Femur (tissue), 1 donor: ENCODE measurements at regions not wholly inside any gene's neighbourhood (a gene's known extent, or its start where the extent isn't known, plus 50 kb on each side); places are given as distances from the start of the nearest gene placed in this dataset.
"Not testable (repeated sequence)": the region's sequence is repeated elsewhere in the genome, so short reads cannot be mapped to it uniquely, and the experiment has no call there.

Experiments
- DNase-seq: peaks from one replicate; pipeline ENCODE4 v3.0.0-alpha.2; 2017

DNA sequence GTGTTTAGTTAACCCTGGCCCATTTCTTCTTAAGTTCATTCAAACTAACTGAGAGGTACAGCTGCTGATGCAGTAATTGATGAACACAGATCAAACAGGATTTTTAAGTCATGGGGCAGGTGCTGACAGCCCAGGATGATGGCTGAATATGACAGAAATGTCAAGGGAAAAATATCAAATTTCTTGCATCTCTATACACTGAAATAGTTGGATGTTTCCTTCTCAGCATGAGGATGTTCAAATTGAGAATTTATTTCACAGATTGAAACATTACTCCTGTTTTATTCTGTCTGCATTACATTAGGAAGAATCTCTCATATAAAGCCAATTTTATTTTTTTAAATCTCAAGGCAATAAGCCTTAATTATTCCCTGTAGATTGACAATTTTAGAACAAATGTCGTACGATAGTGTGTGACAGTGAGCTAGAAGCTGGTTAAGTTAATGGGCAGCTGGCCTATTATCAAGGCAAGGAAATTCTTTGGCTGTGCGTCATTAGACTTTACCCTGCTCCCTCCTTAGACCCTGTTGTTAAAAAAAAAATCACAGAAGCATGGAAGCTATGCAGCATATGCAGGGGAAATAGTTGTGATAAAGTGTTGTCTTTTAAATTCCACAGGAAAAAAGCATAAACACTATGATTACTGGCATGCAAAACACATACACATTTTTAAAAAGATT, 183.8 kb upstream of the KCNMB2 start:
- DNase-seq = peak; percentile 35

DNA sequence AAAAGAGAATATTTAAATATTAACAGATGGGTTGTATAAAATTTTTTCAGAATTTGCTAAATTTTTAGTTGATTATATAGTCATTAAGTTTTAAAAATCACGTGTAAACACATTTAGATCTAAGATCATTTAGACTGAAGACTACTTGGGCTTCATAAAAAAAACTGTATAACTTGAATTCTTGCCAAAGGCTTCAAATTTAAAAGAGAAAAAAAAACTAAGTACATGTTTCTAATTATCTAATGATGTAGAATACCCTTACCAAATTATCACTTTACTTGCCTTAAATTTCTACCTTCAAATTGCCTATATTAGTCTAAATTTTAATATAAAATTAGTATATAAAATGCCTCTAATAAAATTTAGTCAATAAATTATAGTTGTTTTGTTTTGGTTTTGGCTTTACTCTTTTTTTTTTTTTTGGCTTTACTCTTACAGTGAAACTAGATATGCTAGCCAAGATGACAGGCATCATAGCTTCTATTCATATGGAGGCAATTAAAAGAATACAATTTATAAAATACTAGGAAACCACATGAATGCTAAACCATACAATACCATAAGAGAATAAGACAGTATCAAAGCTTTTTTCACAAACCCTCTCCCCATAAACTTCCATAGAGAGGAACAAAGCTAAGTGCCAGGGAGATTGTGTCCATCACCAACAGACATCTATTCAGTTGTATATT, 183.1 kb upstream of the KCNMB2 start:
- DNase-seq = no peak

DNA sequence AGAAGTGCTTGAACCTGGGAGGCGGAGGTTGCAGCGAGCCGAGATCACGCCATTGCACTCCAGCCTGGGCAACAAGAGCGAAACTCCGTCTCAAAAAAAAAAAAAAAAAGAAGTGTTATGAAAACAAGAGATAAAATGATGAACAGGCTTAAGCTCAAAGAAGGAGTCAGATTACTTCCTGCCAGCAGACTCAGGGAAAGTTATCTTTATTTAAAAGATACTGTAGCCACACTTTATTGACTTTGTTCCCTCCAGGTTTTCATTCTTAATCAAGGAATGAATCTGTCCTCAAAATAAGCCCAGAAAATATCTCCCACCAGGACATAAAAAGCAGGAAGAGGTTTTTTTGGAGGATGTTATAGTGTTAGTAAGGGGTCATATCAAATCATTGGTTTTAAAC, 176.5 kb upstream of the KCNMB2 start:
- no peak for DNase-seq

DNA sequence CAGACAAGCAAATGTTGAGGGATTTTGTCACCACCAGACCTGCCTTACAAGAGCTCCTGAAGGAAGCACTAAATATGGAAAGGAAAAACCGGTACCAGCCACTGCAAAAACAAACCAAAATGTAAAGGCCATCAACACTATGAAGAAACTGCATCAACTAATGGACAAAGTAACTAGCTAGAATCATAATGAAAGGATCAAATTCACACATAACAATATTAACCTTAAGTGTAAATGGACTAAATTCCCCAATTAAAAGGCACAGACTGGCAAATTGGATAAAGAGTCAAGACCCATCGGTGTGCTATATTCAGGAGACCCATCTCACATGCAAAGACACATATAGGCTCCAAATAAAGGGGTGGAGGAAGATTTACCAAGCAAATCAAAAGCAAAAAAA, 173.2 kb upstream of the KCNMB2 start:
- DNase-seq = not testable (repeated sequence)

DNA sequence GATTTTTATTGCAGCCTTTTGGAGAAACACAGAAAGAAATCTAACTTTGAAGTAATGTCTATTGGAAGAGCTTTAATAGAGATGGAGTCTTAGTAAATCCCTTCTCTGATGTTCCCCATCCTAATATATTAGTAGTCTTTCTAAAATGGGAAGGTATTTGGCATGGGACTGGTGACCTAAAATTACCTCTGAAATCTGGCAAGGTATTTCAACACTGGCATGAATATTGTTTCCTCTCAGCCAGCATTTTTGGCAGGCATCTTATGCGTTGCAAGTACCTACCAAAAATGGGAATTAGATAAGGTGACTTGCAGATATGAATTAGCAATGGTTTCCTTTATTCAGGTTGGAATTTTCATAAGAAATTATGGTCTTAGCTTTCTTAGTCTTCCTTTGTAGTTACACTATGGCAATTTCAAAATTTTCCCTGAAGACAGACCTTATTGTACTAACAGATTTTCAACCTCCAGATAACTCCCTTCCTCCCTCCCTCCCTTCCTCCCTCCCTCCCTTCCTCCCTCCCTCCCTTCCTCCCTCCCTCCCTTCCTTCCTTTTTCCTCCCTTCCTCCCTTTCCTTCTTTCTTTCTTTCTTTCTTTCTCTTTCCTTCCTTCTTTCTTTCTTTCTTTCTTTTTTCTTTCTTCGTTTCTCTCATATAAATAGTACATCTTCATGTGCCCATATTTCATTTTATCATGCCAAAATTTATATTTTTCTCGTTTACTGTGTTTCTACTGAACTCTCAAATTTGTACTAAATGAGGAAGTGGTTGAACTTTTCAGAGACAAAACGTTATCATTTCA, 168.2 kb upstream of the KCNMB2 start:
- no peak for DNase-seq

DNA sequence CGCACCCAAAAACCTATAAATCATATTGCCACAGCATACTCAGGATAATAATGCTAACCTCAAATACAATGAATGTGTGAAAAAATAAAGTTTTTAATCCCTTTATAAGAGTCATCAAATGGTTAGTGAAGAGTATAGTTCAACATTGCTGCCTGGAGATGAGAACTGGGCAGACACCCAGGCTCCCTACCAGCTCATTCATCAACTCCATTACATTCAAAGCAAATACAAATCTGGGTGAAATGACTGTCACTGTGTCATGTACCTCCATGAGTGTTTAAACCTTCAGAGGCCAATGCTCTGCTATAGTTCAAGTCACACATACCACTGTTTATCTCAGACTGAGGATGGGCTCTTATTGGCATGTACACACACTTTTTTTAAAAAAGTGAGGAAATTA, 167.2 kb upstream of the KCNMB2 start:
- DNase-seq = no peak

DNA sequence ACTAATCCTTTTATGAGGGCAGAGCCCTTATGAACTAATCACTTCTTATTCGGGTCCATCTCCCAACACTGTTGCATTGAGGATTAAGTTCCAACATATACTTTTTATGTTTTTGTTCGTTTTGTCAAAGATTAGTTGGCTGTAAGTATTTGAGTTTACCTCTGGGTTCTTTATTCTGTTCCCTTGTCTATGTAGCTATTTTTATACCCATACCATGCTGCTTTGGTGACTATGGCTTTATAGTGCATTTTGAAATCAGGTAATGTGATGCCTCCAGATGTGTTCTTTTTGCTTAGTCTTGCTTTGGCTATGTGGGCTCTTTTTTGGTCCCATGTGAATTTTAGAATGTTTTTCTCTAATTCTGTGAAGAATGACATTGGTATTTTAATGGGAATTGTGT, 166.4 kb upstream of the KCNMB2 start:
- DNase-seq = no peak

DNA sequence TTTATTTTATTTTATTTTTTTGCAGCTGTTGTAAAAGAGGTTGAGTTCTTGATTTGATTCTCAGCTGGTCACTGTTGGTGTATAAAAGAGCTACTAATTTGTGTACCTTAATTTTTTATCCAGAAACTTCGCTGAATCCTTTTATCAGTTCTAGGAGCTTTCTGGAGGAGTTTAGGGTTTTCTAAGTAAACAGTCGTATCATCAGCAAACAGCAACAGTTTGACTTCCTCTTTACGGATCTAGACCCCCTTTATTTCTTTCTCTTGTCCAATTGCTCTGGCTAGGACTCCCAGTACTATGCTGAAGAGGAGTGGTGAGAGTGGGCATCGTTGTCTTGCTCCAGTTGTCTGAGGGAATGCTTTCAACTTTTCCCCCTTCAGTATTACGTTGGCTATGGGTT, 165.8 kb upstream of the KCNMB2 start:
- DNase-seq = no peak

DNA sequence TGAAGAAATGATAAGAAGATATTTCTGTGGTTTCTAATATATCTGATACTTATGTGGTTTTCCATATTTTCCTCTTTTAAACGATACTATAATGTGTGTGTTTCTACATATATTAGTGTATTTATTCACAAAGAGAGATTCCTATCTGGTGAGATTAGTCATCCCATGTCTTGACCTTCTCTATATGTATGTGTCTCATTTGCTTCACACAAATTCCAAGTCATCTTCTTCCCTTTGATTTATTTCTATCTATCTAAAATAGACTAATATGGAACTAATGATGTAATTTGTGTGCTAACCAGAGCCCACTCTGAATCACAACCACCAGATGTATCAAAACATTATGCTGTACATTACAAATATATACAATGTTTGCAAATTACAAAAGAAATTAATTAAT, 154.7 kb upstream of the KCNMB2 start:
- DNase-seq = no peak

DNA sequence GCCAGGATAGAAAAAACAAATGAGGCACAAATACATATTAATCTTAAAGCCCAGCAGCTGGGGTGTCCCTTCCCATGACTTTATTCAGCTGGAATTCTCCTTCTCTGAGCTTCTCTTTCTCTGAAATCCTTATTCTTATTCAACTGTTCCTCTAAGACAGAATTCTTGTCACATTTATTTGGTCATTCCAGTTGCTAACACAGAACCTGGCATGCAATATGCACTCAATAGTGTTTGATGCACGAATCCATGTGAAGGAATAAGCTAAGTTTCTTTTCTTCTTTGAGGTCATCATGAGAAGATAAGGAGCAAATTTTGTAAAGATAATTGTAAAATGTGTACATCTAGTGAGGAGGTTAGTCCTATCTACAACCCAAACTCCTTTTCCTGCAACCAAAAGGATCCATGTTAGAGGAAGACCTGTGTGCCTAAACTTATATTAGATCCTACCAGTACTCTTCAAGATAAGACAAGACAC, 154.2 kb upstream of the KCNMB2 start:
- DNase-seq = no peak

DNA sequence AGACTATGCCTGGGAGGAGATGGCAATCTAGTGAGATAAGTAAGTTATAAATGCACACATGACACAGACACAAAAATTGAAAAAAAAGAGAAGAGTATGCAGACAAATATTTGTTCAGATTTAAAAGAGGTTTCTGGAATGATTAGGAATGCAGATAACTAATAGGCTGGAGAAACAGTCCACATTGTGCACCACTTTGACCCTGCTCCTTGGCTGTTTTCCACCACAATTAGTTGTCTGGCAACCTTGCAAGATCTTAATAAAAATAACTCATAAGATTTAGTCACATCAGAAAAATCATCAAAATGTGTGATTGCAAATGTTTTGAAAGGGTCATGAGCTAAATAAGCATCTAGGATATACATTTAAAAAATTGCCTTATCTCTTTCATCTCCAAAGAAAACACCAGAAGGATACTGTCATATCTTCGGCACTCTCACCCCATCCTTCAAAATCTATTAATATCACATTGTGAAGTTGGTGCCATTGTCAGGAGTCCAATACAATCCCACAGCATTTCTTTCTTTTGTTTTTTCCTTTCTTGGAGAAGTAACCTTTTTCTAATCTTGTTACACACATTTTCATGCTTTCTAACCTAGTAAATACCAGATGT, 153.7 kb upstream of the KCNMB2 start:
- DNase-seq = no peak

DNA sequence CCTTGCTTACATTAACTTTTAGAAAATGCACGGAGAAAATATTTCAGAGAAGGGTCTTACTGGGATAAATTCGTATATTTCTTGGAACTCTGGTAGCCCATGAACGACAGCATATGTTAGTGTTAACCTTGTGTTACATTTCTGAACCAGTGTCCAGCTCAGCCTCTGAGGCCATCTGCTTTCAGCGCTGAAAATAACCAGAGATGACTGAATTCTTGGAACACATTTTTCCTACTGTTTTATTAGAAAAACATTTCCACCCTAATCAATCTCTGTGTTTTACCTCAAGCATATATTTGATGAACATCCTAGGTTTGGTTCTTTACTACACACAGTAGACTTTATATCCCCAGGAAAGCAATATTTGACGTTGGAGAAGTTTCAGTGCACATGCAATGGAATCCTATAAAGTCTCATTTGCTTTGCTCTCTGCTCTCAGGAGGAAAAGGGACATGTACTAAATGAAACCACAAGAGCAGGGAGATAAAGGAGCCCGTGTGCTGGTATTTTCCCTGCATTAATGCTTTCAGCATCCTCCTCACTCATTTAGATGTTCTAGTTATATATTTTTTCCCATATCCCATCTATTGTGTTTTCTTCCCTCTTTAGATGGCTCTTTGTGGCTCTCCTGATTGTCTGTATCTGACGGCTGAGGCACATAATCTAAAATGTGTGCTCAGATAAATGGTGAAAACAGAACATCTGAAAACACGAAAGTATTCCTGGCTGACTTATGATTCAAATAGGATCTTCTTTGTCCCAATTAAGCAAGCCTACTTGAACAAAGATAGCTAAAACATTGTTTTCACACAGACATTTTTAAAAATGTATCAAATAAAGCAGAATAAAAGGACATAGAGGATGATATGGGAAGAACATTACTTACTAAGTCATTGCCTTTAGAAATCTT, 151.7 kb upstream of the KCNMB2 start:
- DNase-seq = peak; percentile 42

DNA sequence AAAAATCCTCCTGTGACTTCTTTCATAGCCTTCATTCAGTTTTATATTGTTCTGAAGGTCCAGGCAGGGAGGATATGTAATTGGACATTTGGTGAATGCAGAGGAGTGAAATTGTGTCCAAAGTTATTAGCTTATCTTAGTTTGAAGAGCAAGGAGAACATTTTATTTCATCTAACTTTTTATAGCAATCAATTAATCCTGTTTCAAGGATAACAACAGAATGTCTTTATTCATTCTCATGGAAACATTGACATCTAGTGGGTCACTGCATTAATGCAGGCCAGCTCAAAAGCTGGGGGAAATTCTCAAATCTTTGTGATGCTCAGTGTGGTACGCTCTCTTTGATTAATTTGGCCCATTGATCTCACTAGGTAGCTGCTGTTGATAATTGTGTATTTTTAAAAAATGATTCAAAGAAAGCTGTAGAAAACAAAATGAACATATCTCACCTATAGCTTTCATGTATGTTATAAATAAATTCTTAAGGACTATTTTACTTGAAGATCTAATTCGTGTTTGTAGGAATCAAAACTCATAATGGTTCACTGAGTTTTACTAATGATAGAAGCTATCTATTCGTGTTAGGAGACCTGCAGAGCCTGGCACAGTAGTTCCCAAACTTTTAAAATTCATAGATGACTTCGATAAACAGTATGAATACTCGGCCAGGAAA, 150.8 kb upstream of the KCNMB2 start:
- DNase-seq = peak; percentile 35

DNA sequence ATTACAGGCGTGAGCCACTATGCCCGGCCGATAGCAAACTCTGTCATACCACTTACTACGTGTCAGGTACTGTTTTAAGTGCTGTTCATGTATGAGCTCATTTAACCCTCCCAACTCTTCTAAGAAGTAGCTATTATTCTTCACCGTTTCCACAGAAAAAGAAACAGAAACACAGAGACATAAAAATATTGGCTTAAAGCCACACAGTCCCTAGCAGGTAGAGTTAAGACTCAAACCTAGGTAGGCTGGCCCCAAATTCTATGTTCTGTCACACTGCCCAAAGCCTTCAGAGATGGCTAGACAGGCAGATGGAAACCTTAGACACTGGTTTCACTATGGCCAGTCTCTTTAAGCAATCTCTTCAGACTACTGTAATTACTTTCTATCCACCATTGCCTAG, 149.8 kb upstream of the KCNMB2 start:
- DNase-seq = no peak

DNA sequence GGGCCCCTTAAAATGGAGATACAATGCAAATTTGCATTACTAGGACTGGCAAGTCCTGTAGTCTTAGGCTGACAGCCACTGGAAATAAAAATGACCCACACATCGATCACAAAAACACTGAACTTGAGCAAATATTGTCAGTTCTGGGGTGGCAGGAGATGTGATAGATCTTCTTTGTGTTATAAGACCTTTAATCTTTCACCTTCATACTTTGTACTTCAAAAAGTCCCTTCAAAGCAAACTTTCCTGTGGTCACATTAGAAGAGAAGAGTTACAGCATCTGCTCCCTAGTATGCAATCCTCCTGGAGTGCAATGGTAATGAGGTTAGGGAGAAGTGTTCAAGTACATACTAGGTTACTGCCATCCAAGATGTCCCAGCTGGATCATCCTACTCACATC, 149.4 kb upstream of the KCNMB2 start:
- DNase-seq = no peak

DNA sequence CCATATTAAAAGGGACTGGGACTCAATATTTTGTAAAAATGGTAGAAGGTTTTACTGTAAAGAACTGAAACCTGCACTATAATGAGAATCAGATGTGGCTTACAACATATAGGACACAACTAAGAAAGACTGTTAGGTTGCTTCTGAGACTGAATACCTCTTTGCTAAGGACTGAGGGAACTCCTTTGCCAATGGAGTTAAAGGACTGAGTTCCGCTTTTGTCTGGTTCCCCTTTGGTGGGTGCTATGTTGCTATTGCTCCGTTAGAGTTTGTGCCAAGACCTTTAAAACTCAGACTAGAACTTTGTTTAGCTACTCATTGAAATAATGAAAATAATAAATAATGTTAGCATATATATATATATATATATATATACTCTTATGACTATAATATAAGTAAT, 147.8 kb upstream of the KCNMB2 start:
- DNase-seq = no peak

DNA sequence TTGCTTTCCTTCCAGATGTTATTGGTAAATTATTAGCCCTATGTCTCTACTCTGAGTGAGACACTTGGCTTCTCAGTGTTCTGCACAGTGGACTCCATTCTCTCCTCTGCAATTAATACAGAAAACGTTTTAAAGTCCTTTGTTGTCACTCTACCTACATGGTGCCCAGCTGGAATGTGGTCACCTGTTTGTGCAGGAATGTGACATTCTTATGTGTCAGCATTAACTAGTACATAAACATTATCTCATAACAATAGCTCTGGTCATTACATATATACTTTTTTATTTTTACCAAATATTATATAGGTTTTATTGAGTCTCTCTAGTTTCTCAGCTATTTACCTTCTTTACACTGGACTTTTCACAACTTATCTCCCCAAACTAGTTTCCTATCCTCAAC, 147.0 kb upstream of the KCNMB2 start:
- no peak for DNase-seq

DNA sequence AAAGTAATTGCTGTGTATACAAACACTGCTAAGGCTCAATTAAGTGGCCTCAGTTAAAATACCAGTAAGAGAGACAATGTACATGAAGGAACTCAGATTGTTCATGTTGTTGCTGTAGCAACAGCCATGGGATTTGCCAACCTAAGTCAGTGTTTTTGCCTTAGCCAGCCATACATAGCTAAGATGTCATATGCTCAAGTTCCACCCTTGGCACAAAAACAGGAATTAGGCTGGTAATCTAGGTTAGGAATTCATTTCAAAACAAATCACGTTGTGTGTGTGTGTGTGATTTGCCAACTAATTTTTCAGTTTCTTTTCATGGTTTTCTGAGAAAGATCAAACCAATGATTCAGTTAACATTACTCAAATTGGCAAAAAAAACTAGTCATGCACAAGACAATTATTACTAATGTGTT, 143.7 kb upstream of the KCNMB2 start:
- no peak for DNase-seq

DNA sequence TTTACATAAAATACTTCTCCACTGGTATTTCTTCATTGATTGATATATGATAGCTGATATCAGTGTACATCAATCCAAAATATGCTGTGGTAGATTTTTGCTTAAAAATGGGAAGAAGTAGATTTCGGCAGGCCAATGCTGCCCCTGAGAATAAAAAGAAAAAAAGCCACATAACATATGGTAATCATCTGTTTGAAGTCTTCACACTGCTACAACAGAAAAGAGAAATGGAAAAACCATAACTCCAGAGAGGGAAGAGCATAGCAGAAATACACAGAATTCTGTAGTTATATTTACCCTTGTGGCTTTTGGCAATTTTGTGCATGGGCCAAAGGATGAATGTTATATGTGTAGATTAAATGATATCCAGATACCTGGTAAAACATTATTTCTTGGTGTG, 143.1 kb upstream of the KCNMB2 start:
- no peak for DNase-seq

DNA sequence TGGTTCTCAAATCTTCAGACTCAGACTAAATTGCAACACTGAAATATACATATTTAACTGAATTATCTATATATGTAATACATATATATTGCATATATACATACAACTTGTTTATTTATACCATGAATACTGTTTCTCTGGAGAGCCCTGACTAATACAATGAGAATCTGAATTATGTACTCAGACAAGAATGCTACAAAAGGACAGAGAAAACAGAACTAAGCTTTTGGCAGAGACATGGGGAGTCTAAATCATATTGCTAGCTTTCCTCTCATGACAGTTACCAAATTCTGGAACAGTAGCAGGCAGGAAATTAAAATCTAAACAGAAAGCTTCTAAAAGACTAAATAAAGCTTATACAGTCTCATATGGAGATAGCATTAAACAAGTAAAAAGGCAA, 142.4 kb upstream of the KCNMB2 start:
- DNase-seq = no peak

DNA sequence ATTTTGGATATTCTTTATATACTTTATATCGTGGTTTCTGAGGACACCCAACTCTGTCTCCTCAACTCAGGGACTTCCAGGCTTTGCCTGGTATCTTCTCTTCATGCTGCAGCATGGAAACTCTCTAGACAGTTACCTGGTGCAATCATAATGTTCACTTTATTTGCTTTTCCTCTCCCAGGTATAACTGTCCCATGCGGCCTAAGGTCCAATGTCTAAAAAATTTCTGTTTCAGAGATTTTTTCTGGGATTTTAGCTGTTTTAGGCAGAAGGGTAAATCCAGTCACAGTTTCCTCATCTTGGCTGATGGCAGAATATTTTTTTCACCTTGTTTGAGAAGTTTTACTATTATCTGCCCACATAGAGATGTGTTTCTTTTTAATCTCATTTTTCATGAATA, 139.9 kb upstream of the KCNMB2 start:
- no peak for DNase-seq

DNA sequence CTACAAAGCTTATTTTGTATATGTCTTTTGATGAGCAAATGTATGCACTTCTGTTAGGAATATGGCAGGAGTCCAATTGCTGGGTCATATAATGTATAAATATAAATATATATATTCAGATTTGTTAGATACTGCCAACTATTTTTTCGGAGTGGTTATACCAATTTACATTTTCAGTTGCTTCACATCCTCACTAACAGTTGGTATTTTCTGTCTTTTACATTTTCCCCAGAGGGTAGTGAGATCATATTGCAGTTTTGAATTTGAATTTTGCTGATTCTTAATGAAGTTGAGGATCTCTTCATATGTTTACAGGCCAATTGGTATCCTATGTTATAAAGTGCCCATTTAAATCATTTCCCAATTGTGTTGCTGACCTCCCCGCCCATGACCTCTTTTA, 139.0 kb upstream of the KCNMB2 start:
- no peak for DNase-seq
